Stimulated activated naive CD8-positive, alpha-beta T cell treated with anti-CD3 and anti-CD28 coated beads, Interleukin-15, Interleukin-2, amounts not matched to agents 100 U/mL and 50 U/mL, for 24 hours (primary cell): ENCODE measurements at regions not wholly inside any gene's neighbourhood (a gene's known extent, or its start where the extent isn't known, plus 50 kb on each side); places are given as distances from the start of the nearest gene placed in this dataset.
"Not testable (repeated sequence)": the region's sequence is repeated elsewhere in the genome, so short reads cannot be mapped to it uniquely, and the experiment has no call there.

ENCODE experiments used
- ATAC-seq: fragments of 150-1000 bp; cut with Tn5 transposase; one replicate; pipeline ENCODE4 v1.10.0; 2021
- DNase-seq: peaks from one replicate; pipeline ENCODE4 v3.0.0; 2021

- no peak for ATAC-seq
- DNase-seq, result no peak
Observed at GRCh38 chr1:157409927-157410326, 142.4 kb downstream of the FCRL5 start.

GRCh38 chr1:157407917-157408525 lies 144.3 kb downstream of the FCRL5 start:
- ATAC-seq (no peak), DNase-seq (no peak)

GRCh38 chr1:157407367-157407766 lies 144.9 kb downstream of the FCRL5 start:
- DNase-seq (no peak), ATAC-seq (no peak)

- no peak for DNase-seq
- no peak for ATAC-seq
Observed at GRCh38 chr1:157405662-157406061, 146.7 kb downstream of the FCRL5 start.

GRCh38 chr1:157404614-157405013 lies 147.7 kb downstream of the FCRL5 start:
- no peak for DNase-seq
- ATAC-seq, result no peak

- DNase-seq (no peak), ATAC-seq (no peak)
Observed at GRCh38 chr1:157404063-157404501, 148.2 kb downstream of the FCRL5 start.

GRCh38 chr1:157403608-157404007 lies 148.7 kb downstream of the FCRL5 start:
- no peak for DNase-seq
- no peak for ATAC-seq

GRCh38 chr1:157403203-157403602 lies 149.1 kb downstream of the FCRL5 start:
- ATAC-seq (no peak), DNase-seq (no peak)

- DNase-seq (no peak), ATAC-seq (no peak)
Observed at GRCh38 chr1:157400766-157401165, 151.5 kb downstream of the FCRL5 start.

- no peak for DNase-seq
- ATAC-seq, result peak; percentile 77
Observed at GRCh38 chr1:157399984-157400382, 152.3 kb downstream of the FCRL5 start.

- peak; percentile 21 for ATAC-seq
Observed at GRCh38 chr1:157399343-157399983, 152.9 kb downstream of the FCRL5 start.

GRCh38 chr1:157390651-157391050 lies 161.7 kb downstream of the FCRL5 start:
- ATAC-seq, result no peak

More at GRCh38 chr1:157399343-157399983, 152.9 kb downstream of the FCRL5 start:
- no peak for DNase-seq

GRCh38 chr1:157388057-157388456 lies 164.3 kb downstream of the FCRL5 start:
- DNase-seq (no peak), ATAC-seq (no peak)

More at GRCh38 chr1:157390651-157391050, 161.7 kb downstream of the FCRL5 start:
- DNase-seq, result no peak

GRCh38 chr1:157384258-157384657 lies 168.1 kb downstream of the FCRL5 start:
- DNase-seq, result no peak
- ATAC-seq, result no peak

GRCh38 chr1:157382351-157382750 lies 170.0 kb downstream of the FCRL5 start:
- DNase-seq (no peak), ATAC-seq (no peak)

GRCh38 chr1:157380523-157380922 lies 171.8 kb downstream of the FCRL5 start:
- ATAC-seq (no peak), DNase-seq (no peak)

GRCh38 chr1:157377280-157377713 lies 175.0 kb downstream of the FCRL5 start:
- ATAC-seq, result not testable (repeated sequence)
- DNase-seq, result peak; percentile 36

GRCh38 chr1:157376681-157377080 lies 175.6 kb downstream of the FCRL5 start:
- no peak for ATAC-seq
- no peak for DNase-seq

GRCh38 chr1:157372311-157372710 lies 180.0 kb downstream of the FCRL5 start:
- not testable (repeated sequence) for ATAC-seq, DNase-seq

- no peak for DNase-seq
- ATAC-seq, result no peak
Observed at GRCh38 chr1:157371826-157372225, 180.5 kb downstream of the FCRL5 start.

GRCh38 chr1:157371221-157371620 lies 181.1 kb downstream of the FCRL5 start:
- ATAC-seq (no peak), DNase-seq (no peak)

GRCh38 chr1:157370698-157371097 lies 181.6 kb downstream of the FCRL5 start:
- ATAC-seq (no peak), DNase-seq (no peak)

- peak; percentile 61 for ATAC-seq
- DNase-seq, result peak; percentile 38
Observed at GRCh38 chr1:157369808-157370521, 182.3 kb downstream of the FCRL5 start.
